K562 (cell line): ENCODE measurements at regions not wholly inside any gene's neighbourhood (a gene's known extent, or its start where the extent isn't known, plus 50 kb on each side); places are given as distances from the start of the nearest gene placed in this dataset.

Source experiments
- ATAC-seq: fragments of 200-7000 bp; cut with Tn5 transposase; 3 replicates; pipeline ENCODE4 v1.9.1; 2020; ENCODE audit warnings: moderate library complexity
- BruUV-seq: library from RNA; stranded (reverse); fragments of 400-500 nt; replicated peaks from 2 replicates; lab custom pipeline; 2021; lab: Mats Ljungman, UMichigan
- CTCF ChIA-PET: fragments of 300-600 bp; formaldehyde crosslinking; extraction: SDS; loops from one replicate; lab custom pipeline; 2021; ENCODE audit warnings: low intra/inter-chr PET ratio; lab: Yijun Ruan, JAX
- POLR2A ChIA-PET: fragments of 300-600, 350-650 bp; sonication (Branson Sonifier 250); formaldehyde crosslinking; extraction: SDS; loops from one replicate; lab custom pipeline; 2021; ENCODE audit warnings: antibody characterized with exemption, inconsistent platforms; lab: Yijun Ruan, JAX
- DNase-seq, 4 experiments: peaks; one replicate each; pipeline versions ENCODE4 v3.0.0 to v3.0.0-alpha.2; 2011 to 2018; ENCODE audit warnings: low spot score in 3 of 4, mixed read lengths in 3 of 4; ENCODE audit errors: extremely low read depth in 1 of 4
- FAIRE-seq: peaks from 2 replicates; lab custom pipeline; 2011; peaks lifted over from hg19 to GRCh38; lab: Jason Lieb, UNC
- H2AFZ ChIP-seq: 2 replicates; pipeline ENCODE4 v1.6.0; 2011; ENCODE audit warnings: low read depth, low read length, control low read depth, inconsistent platforms
- H3K27ac ChIP-seq: fragments of 200-600 bp; 3 replicates; pipeline ENCODE4 v1.8.0; 2011; ENCODE audit warnings: low read depth, mild to moderate bottlenecking, control low read depth, inconsistent platforms, low read length, moderate library complexity, mixed read lengths; ENCODE audit errors: extremely low read depth
- H3K27me3 ChIP-seq, 2 experiments: fragments of 300-600 bp in 1 of 2; 2 replicates in 1 of 2; 3 replicates in 1 of 2; pipeline versions ENCODE4 v1.6.0 to v1.8.0; 2011; ENCODE audit warnings: inconsistent platforms in 2 of 2, low read length in 2 of 2, mild to moderate bottlenecking in 1 of 2, mixed read lengths in 1 of 2, moderate library complexity in 1 of 2; ENCODE audit not compliant: control insufficient read depth in 2 of 2, insufficient read depth in 2 of 2
- H3K36me3 ChIP-seq: fragments of 300-600 bp; 3 replicates; pipeline ENCODE4 v1.8.0; 2011; ENCODE audit warnings: mild to moderate bottlenecking, low read length, inconsistent platforms; ENCODE audit not compliant: control insufficient read depth, insufficient read depth
- H3K4me1 ChIP-seq, 2 experiments: fragments of 200-600 bp in 1 of 2; replicated peaks in 1 of 2; 2 replicates in 1 of 2; 3 replicates in 1 of 2; pipeline versions ENCODE4 v1.5.1 to v1.8.0; 2011; ENCODE audit warnings: inconsistent platforms in 2 of 2, low read length in 2 of 2, mild to moderate bottlenecking in 1 of 2, mixed read lengths in 1 of 2, moderate library complexity in 1 of 2; ENCODE audit not compliant: control insufficient read depth in 2 of 2, insufficient read depth in 2 of 2
- H3K4me2 ChIP-seq: 2 replicates; pipeline ENCODE4 v1.6.1; 2011; ENCODE audit warnings: low read length, control low read depth, inconsistent platforms, mixed read lengths; ENCODE audit not compliant: insufficient read depth
- H3K4me3 ChIP-seq: fragments of 200-600 bp; sonication (generic), shearing (Covaris generic); 2 replicates; pipeline ENCODE4 v1.5.1; 2016; ENCODE audit warnings: control low read depth, inconsistent platforms
- H3K79me2 ChIP-seq: fragments of 200-600 bp; 3 replicates; pipeline ENCODE4 v1.8.0; 2011; ENCODE audit warnings: low read length, inconsistent platforms; ENCODE audit not compliant: control insufficient read depth, insufficient read depth
- H3K9ac ChIP-seq, 2 experiments: 2 replicates each; pipeline versions ENCODE4 v1.6.0 to v1.6.1; 2011; ENCODE audit warnings: low read depth in 2 of 2, low read length in 2 of 2, control low read depth in 1 of 2, inconsistent platforms in 1 of 2, mild to moderate bottlenecking in 1 of 2, mixed read lengths in 1 of 2; ENCODE audit not compliant: insufficient read depth in 1 of 2
- H3K9me1 ChIP-seq: one replicate; pipeline ENCODE4 v1.6.0; 2011; ENCODE audit warnings: inconsistent platforms, mild to moderate bottlenecking, low read length, moderate library complexity; ENCODE audit not compliant: control insufficient read depth, insufficient read depth
- H3K9me3 ChIP-seq: replicated peaks from 2 replicates; pipeline ENCODE4 v1.5.1; 2011; ENCODE audit warnings: low read depth, low read length, inconsistent platforms; ENCODE audit not compliant: control insufficient read depth, insufficient read depth
- H4K20me1 ChIP-seq: replicated peaks from 2 replicates; pipeline ENCODE4 v1.6.1; 2011; ENCODE audit warnings: low read length, inconsistent platforms, mixed read lengths; ENCODE audit not compliant: control insufficient read depth, insufficient read depth
- BCL6 ChIP-seq: fragments of 250-450 bp; sonication (Bioruptor Pico); IDR thresholded peaks from 2 replicates; pipeline ENCODE4 v1.4.0; 2020
- DNMT1 ChIP-seq: fragments of 450-650 bp; IDR thresholded peaks from 2 replicates; pipeline ENCODE4 v1.6.1; 2016; ENCODE audit warnings: antibody characterized with exemption, mild to moderate bottlenecking
- PHF8 ChIP-seq: fragments of 200-600 bp; sonication (generic); IDR thresholded peaks from 2 replicates; pipeline ENCODE4 v1.6.1; 2012; ENCODE audit warnings: mixed run types, mild to moderate bottlenecking, inconsistent platforms, low read length, moderate library complexity, borderline replicate concordance
- TAL1 ChIP-seq: fragments of 450-650 bp; IDR thresholded peaks from 2 replicates; pipeline ENCODE4 v1.6.1; 2016; ENCODE audit warnings: mild to moderate bottlenecking
- ZNF175 ChIP-seq: fragments of 200-800 bp; sonication (Bioruptor generic); IDR thresholded peaks from 2 replicates; pipeline ENCODE4 v1.6.1; 2016; ENCODE audit warnings: low read depth, mild to moderate bottlenecking, missing genetic modification characterization, missing compliant biosample characterization
- WGBS: fragments of 100-300 bp; shearing (Covaris generic); methylation state at CpG from one replicate; pipeline ENCODE4 v1.1.6; 2016; ENCODE audit warnings: low coverage, mixed read lengths; ENCODE audit not compliant: insufficient coverage; ENCODE audit errors: missing lambda C conversion rate; 5-methylcytosine and 5-hydroxymethylcytosine counted together
- in situ Hi-C: fragments of 300-500 bp; cut with MboI; formaldehyde crosslinking; loops from 4 replicates; pipeline ENCODE4 v1.15.0; 2018; ENCODE audit warnings: inconsistent platforms, mixed read lengths
- intact Hi-C: fragments of 100-400 bp; cut with micrococcal nuclease; formaldehyde crosslinking; loops from 2 replicates; pipeline ENCODE4 v1.14.2; 2022
- TF ChIP-seq, protein P1 (sequence below): fragments of 200-800 bp; sonication (Bioruptor generic); IDR thresholded peaks from 2 replicates; pipeline ENCODE4 v1.6.1; 2017; ENCODE audit warnings: missing genetic modification characterization, missing compliant biosample characterization

DNA sequence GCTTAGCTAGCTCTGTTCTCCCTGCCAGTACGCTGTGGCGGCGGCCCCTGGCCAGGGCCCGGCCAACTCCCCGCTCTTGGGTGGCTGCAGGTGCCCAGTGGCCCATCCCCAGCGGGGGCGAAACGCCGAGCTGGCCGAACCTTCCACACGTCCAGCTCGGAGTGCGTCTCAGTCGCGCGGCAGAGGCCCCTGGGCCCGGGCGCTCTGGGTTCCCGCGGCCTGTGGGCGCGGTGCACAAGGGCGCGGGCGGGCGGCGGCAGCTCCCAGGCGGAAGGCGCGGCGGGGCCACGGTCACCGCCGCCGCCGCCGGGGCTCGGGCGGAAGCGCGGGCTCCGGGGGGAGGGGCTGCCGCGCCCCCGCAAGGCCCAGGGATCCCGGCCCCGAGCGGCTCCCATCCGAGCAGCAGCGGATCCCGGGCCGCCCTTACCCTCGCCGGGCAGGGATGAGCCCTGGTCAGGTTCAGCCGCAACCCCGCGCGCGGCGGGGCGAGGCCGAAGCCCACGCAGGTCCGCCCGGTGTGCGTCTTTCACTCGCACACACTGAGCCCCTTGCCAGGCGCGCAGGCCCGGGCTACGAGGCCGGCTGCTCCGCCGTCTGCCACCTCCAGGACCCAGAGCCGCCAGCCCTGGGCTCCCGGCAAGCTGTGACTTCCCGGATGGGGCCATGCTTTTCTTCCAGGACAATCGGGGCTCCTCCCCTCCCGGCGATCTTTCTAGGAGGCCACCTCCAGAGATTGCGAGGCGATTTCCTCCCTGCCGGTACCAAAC, 54.2 kb downstream of the CCDC54 start (continued):
- TF ChIP-seq PHF8 (peak; percentile 47; the same call in 1 of the 2 replicates), TAL1 (no peak), DNMT1 (no peak), ZNF175 (no peak)
- TF ChIP-seq, protein P1, sequence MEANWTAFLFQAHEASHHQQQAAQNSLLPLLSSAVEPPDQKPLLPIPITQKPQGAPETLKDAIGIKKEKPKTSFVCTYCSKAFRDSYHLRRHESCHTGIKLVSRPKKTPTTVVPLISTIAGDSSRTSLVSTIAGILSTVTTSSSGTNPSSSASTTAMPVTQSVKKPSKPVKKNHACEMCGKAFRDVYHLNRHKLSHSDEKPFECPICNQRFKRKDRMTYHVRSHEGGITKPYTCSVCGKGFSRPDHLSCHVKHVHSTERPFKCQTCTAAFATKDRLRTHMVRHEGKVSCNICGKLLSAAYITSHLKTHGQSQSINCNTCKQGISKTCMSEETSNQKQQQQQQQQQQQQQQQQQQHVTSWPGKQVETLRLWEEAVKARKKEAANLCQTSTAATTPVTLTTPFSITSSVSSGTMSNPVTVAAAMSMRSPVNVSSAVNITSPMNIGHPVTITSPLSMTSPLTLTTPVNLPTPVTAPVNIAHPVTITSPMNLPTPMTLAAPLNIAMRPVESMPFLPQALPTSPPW (CRISPR knock-in tag): peak; percentile 46

DNA sequence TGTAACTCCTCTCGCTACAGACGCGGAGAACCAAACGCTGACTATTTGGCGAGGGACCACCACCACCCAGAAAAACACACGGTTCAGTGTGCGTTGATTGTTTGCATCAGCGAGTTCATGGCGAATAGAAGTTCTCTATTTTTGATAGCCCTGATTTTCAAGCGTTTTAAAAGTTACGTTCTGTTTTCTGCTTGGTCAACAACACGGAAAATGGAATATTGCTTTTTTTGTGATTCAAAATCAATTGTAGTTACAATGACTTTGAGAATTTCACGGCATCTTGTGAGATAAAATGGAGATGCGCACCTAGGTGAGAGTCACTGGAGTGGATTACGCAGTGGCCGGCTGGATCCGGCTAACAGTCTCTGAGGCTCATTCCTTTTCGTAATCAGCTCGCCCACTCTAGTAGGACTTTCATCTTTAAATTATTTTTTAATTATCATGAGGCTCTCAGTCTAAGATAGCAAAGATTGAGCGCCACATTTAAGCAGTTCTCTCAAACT, 54.8 kb downstream of the CCDC54 start:
- Histone ChIP-seq H3K4me1 (peaks cover 0 to 16% of the 10 kb centered on the region in 2 experiments; a peak in 2 of 5 replicates), H3K36me3 (no peaks in the 10 kb centered on the region)
- no peak for TF ChIP-seq BCL6 (CRISPR knock-in tag)
- TF ChIP-seq, all 486 proteins: peak for 0
- intact Hi-C loops: loop anchor here (5.0 kb wide), 1 partner anchor 90 kb away; the partner anchor contains the start of gene BBX
- Histone ChIP-seq H3K27ac (no peak overlapping the region), H3K27me3 (no peaks in the 10 kb centered on the region), H2AFZ (peak overlapping the region; percentile 73), H3K9me3 (no peaks in the 10 kb centered on the region), H3K79me2 (no peaks in the 10 kb centered on the region), H4K20me1 (no peaks in the 10 kb centered on the region), H3K4me2 (peak overlapping the region; percentile 67), H3K4me3 (peak overlapping the region; percentile 37), H3K9me1 (no peaks in the 10 kb centered on the region), H3K9ac (peak overlapping the region; percentile 61 to 83; a peak in 3 of 4 replicates)
- POLR2A ChIA-PET: interaction anchor here (0.6 kb wide), 1 partner anchor 169 kb away, joined by 3 read pairs; no protein-coding TSS in a partner anchor
- no TSS peak for BruUV-seq
- no peak for DNase-seq
- CTCF ChIA-PET: no interaction called here
- ATAC-seq: no peak
- 38% methylated on average over 20 of the region's 20 CpGs for WGBS
- FAIRE-seq: no peak
- in situ Hi-C loops: no loop called here
